IMR-90 (cell line): ENCODE measurements at regions not wholly inside any gene's neighbourhood (a gene's known extent, or its start where the extent isn't known, plus 50 kb on each side); places are given as distances from the start of the nearest gene placed in this dataset.
A peak's percentile ranks its signal among the peaks of the same experiment; 100 is the strongest.

Source experiments
- ATAC-seq: fragments of 200-7000 bp; cut with Tn5 transposase; 2 replicates; pipeline ENCODE4 v1.9.1; 2020; ENCODE audit warnings: low read depth, mild to moderate bottlenecking, moderate library complexity
- BruUV-seq: library from RNA; stranded (reverse); fragments of 400-500 nt; replicated peaks from 2 replicates; lab custom pipeline; 2021; lab: Mats Ljungman, UMichigan
- CTCF ChIA-PET: fragments of 300-600 bp; formaldehyde crosslinking; extraction: SDS; loops from one replicate; lab custom pipeline; 2021; ENCODE audit warnings: antibody characterized with exemption; lab: Yijun Ruan, JAX
- POLR2A ChIA-PET: fragments of 300-600 bp; sonication (Branson Sonifier 250); formaldehyde crosslinking; loops from one replicate; lab custom pipeline; 2022; ENCODE audit warnings: antibody characterized with exemption; ENCODE audit not compliant: unreplicated experiment; lab: Charles Lee
- DNase-seq: peaks from one replicate; pipeline ENCODE4 v3.0.0; 2013
- H2AFZ ChIP-seq: replicated peaks from 2 replicates; pipeline ENCODE3; 2013; ENCODE audit warnings: low read length, mild to moderate bottlenecking; ENCODE audit not compliant: poor library complexity
- H2AK5ac ChIP-seq: 2 replicates; pipeline ENCODE4 v1.6.1; 2013; ENCODE audit warnings: low read depth, low read length, inconsistent platforms
- H2AK9ac ChIP-seq: replicated peaks from 2 replicates; pipeline ENCODE3; 2013; ENCODE audit warnings: mild to moderate bottlenecking, low read depth, low read length, moderate library complexity; ENCODE audit not compliant: poor library complexity
- H2BK120ac ChIP-seq: 2 replicates; pipeline ENCODE4 v1.6.1; 2013; ENCODE audit warnings: low read depth, low read length, inconsistent platforms
- H2BK15ac ChIP-seq: 3 replicates; pipeline ENCODE4 v1.6.1; 2013; ENCODE audit warnings: low read depth, low read length, inconsistent platforms
- H2BK20ac ChIP-seq: 2 replicates; pipeline ENCODE4 v1.6.1; 2013; ENCODE audit warnings: low read depth, mild to moderate bottlenecking, inconsistent platforms, low read length, moderate library complexity
- H2BK5ac ChIP-seq: 2 replicates; pipeline ENCODE4 v1.6.1; 2013; ENCODE audit warnings: mild to moderate bottlenecking, low read depth, low read length, inconsistent platforms; ENCODE audit not compliant: poor library complexity, severe bottlenecking
- H3K14ac ChIP-seq: replicated peaks from 2 replicates; pipeline ENCODE4 v1.6.1; 2013; ENCODE audit warnings: low read depth, low read length, inconsistent platforms
- H3K18ac ChIP-seq: 2 replicates; pipeline ENCODE4 v1.6.1; 2013; ENCODE audit warnings: low read depth, low read length, control low read depth
- H3K23ac ChIP-seq: 2 replicates; pipeline ENCODE4 v1.6.1; 2013; ENCODE audit warnings: low read depth, low read length, inconsistent platforms
- H3K27ac ChIP-seq: 2 replicates; pipeline ENCODE4 v1.5.1; 2013; ENCODE audit warnings: mild to moderate bottlenecking, control low read depth, low read length; ENCODE audit not compliant: insufficient read depth
- H3K27me3 ChIP-seq: 2 replicates; pipeline ENCODE4 v1.6.1; 2013; ENCODE audit warnings: low read length; ENCODE audit not compliant: control insufficient read depth, insufficient read depth
- H3K36me3 ChIP-seq: 2 replicates; pipeline ENCODE4 v1.6.1; 2013; ENCODE audit warnings: low read length, mixed read lengths; ENCODE audit not compliant: control insufficient read depth, insufficient read depth
- H3K4ac ChIP-seq: 2 replicates; pipeline ENCODE4 v1.6.1; 2013; ENCODE audit warnings: low read depth, low read length, inconsistent platforms
- H3K4me1 ChIP-seq: 2 replicates; pipeline ENCODE4 v1.6.1; 2013; ENCODE audit warnings: low read length, mixed read lengths; ENCODE audit not compliant: control insufficient read depth, insufficient read depth
- H3K4me2 ChIP-seq: 2 replicates; pipeline ENCODE4 v1.6.1; 2013; ENCODE audit warnings: low read depth, mild to moderate bottlenecking, control low read depth, low read length, moderate library complexity
- H3K4me3 ChIP-seq: 2 replicates; pipeline ENCODE4 v1.5.1; 2013; ENCODE audit warnings: low read depth, mild to moderate bottlenecking, control low read depth, low read length, moderate library complexity; ENCODE audit not compliant: insufficient read depth
- H3K56ac ChIP-seq: 2 replicates; pipeline ENCODE4 v1.6.1; 2013; ENCODE audit warnings: low read length, inconsistent platforms; ENCODE audit not compliant: insufficient read depth; ENCODE audit errors: extremely low read depth
- H3K79me1 ChIP-seq, 2 experiments: 2 replicates each; pipeline ENCODE4 v1.6.1; 2013; ENCODE audit warnings: low read length in 2 of 2, inconsistent platforms in 1 of 2, low read depth in 1 of 2
- H3K9ac ChIP-seq: 2 replicates; pipeline ENCODE4 v1.6.1; 2013; ENCODE audit warnings: low read depth, low read length, control low read depth
- H3K9me1 ChIP-seq: 2 replicates; pipeline ENCODE4 v1.6.1; 2013; ENCODE audit warnings: low read length, inconsistent platforms; ENCODE audit not compliant: insufficient read depth
- H3K9me3 ChIP-seq: 2 replicates; pipeline ENCODE4 v1.6.1; 2013; ENCODE audit warnings: low read length; ENCODE audit not compliant: control insufficient read depth, insufficient read depth
- H4K20me1 ChIP-seq: 2 replicates; pipeline ENCODE4 v1.6.1; 2013; ENCODE audit warnings: low read length, inconsistent platforms; ENCODE audit not compliant: insufficient read depth
- H4K5ac ChIP-seq: 2 replicates; pipeline ENCODE4 v1.6.1; 2013; ENCODE audit warnings: mild to moderate bottlenecking, low read depth, low read length, control low read depth
- H4K8ac ChIP-seq, 2 experiments: 2 replicates each; pipeline ENCODE4 v1.6.1; 2013; ENCODE audit warnings: low read depth in 2 of 2, low read length in 2 of 2, control low read depth in 1 of 2, inconsistent platforms in 1 of 2
- H4K91ac ChIP-seq: 2 replicates; pipeline ENCODE4 v1.6.1; 2013; ENCODE audit warnings: low read depth, low read length, inconsistent platforms; ENCODE audit not compliant: insufficient read depth
- BHLHE40 ChIP-seq: fragments of 150-350 bp; IDR thresholded peaks from 2 replicates; pipeline ENCODE4 v1.6.1; 2016; ENCODE audit warnings: mild to moderate bottlenecking, low read depth, low read length
- CEBPB ChIP-seq: IDR thresholded peaks from 2 replicates; pipeline ENCODE4 v1.6.1; 2012; ENCODE audit warnings: low read depth, low read length, improper control_type of control experiment
- CHD1 ChIP-seq: IDR thresholded peaks from 2 replicates; pipeline ENCODE4 v1.6.1; 2012; ENCODE audit warnings: low read depth, low read length, improper control_type of control experiment
- CTCF ChIP-seq: conservative IDR thresholded peaks from 2 replicates; pipeline ENCODE4 v1.5.1; 2012; ENCODE audit warnings: mild to moderate bottlenecking, low read depth, low read length, improper control_type of control experiment
- ELK1 ChIP-seq: fragments of 150-350 bp; IDR thresholded peaks from 2 replicates; pipeline ENCODE4 v1.6.1; 2016; ENCODE audit warnings: low read depth, mild to moderate bottlenecking, low read length, moderate library complexity, borderline replicate concordance
- FOS ChIP-seq: fragments of 150-350 bp; IDR thresholded peaks from 2 replicates; pipeline ENCODE4 v1.6.1; 2016; ENCODE audit warnings: low read depth, low read length
- MAZ ChIP-seq: IDR thresholded peaks from 2 replicates; pipeline ENCODE4 v1.6.1; 2012; ENCODE audit warnings: low read depth, mild to moderate bottlenecking, low read length, improper control_type of control experiment, moderate library complexity, borderline replicate concordance
- NFE2L2 ChIP-seq: fragments of 150-350 bp; IDR thresholded peaks from 2 replicates; pipeline ENCODE4 v1.6.1; 2016; ENCODE audit warnings: low read depth, mild to moderate bottlenecking, low read length
- POLR2A ChIP-seq: IDR thresholded peaks from 2 replicates; pipeline ENCODE4 v1.6.1; 2012; ENCODE audit warnings: mild to moderate bottlenecking, low read depth, low read length
- RAD21 ChIP-seq: IDR thresholded peaks from 2 replicates; pipeline ENCODE4 v1.6.1; 2012; ENCODE audit warnings: low read length, improper control_type of control experiment
- RCOR1 ChIP-seq: IDR thresholded peaks from 2 replicates; pipeline ENCODE4 v1.6.1; 2012; ENCODE audit warnings: mild to moderate bottlenecking, low read length, improper control_type of control experiment; ENCODE audit not compliant: insufficient replicate concordance
- USF2 ChIP-seq: fragments of 150-350 bp; IDR thresholded peaks from 2 replicates; pipeline ENCODE4 v1.6.1; 2017; ENCODE audit warnings: mild to moderate bottlenecking, antibody characterized with exemption, low read length, low read depth
- WGBS, 2 experiments: methylation state at CpG; one replicate each; pipeline versions ENCODE4 v1.1.5 to v1.1.7; 2013; ENCODE audit warnings: missing lambda C conversion rate in 2 of 2; ENCODE audit not compliant: insufficient read length in 1 of 2; ENCODE audit errors: extremely low coverage in 2 of 2; 5-methylcytosine and 5-hydroxymethylcytosine counted together
- dilution Hi-C: fragments of 300-500 bp; cut with HindIII; formaldehyde crosslinking; loops from one replicate; pipeline ENCODE4 v1.14.3; 2018; ENCODE audit warnings: low sequenced_read_pairs; ENCODE audit not compliant: unreplicated experiment
- in situ Hi-C: fragments of 300-500 bp; cut with MboI; formaldehyde crosslinking; loops from 3 replicates; pipeline ENCODE4 v1.14.3; 2019; ENCODE audit warnings: low sequenced_read_pairs, inconsistent platforms, mixed read lengths
- intact Hi-C: fragments of 100-400 bp; cut with micrococcal nuclease; formaldehyde crosslinking; loops from 2 replicates; pipeline ENCODE4 v1.10.0; 2022

GRCh38 chr2:12921321-12921720 lies 204.6 kb downstream of the TRIB2 start:
- dilution Hi-C loops, result no loop called here
- H4K20me1 ChIP-seq, result no peaks in the 10 kb centered on the region
- DNase-seq, result no peak
- no peak overlapping the region for H3K4ac ChIP-seq
- TF ChIP-seq RCOR1 (no peak), CHD1 (no peak), RAD21 (no peak), CEBPB (no peak), BHLHE40 (no peak), FOS (no peak), CTCF (no peak), MAZ (no peak), USF2 (no peak), NFE2L2 (no peak), ELK1 (no peak), POLR2A (no peak)
- no peak overlapping the region for H2AFZ ChIP-seq
- H3K18ac ChIP-seq, result peak overlapping the region; percentile 74; the same call in 1 of the 2 replicates
- H3K79me1 ChIP-seq, result no peaks in the 10 kb centered on the region
- WGBS, 2 experiments, result 83% methylated on average over 1 of the region's 5 CpGs; no CpG with 5 or more reads in 1 of the 2 experiments
- no peaks in the 10 kb centered on the region for H3K36me3 ChIP-seq
- no peak for ATAC-seq
- H2BK120ac ChIP-seq, result no peak overlapping the region
- no peak overlapping the region for H3K4me3 ChIP-seq
- no peak overlapping the region for H3K4me2 ChIP-seq
- no peak overlapping the region for H4K8ac ChIP-seq
- H2BK20ac ChIP-seq, result no peak overlapping the region
- no peak overlapping the region for H3K27ac ChIP-seq
- H3K4me1 ChIP-seq, result peaks cover 5% of the 10 kb centered on the region
- POLR2A ChIA-PET, result no interaction called here
- no TSS peak for BruUV-seq
- no peaks in the 10 kb centered on the region for H3K27me3 ChIP-seq
- 0 out of 3 replicates have a peak overlapping the region, but pooled peaks have one; percentile 26 for H2BK15ac ChIP-seq
- no peak overlapping the region for H4K5ac ChIP-seq
- H2AK5ac ChIP-seq, result no peak overlapping the region
- H2AK9ac ChIP-seq, result no peak overlapping the region
- intact Hi-C loops, result no loop called here
- H3K9me3 ChIP-seq, result no peaks in the 10 kb centered on the region
- in situ Hi-C loops, result loop anchor here (10.0 kb wide), 2 partner anchors 187 to 1087 kb away; no protein-coding TSS in a partner anchor
- peak overlapping the region; percentile 63 for H3K14ac ChIP-seq
- H3K9ac ChIP-seq, result no peak overlapping the region
- no peak overlapping the region for H4K91ac ChIP-seq
- no peak overlapping the region for H2BK5ac ChIP-seq
- H3K9me1 ChIP-seq, result peaks cover 5% of the 10 kb centered on the region
- 0 out of 2 replicates have a peak overlapping the region, but pooled peaks have one; percentile 7 for H3K23ac ChIP-seq
- CTCF ChIA-PET, result no interaction called here
- H3K56ac ChIP-seq, result no peak overlapping the region
